ENCODE measurements at regions not wholly inside any gene's neighbourhood (a gene's known extent, or its start where the extent isn't known, plus 50 kb on each side); places are given as distances from the start of the nearest gene placed in this dataset.

DNA sequence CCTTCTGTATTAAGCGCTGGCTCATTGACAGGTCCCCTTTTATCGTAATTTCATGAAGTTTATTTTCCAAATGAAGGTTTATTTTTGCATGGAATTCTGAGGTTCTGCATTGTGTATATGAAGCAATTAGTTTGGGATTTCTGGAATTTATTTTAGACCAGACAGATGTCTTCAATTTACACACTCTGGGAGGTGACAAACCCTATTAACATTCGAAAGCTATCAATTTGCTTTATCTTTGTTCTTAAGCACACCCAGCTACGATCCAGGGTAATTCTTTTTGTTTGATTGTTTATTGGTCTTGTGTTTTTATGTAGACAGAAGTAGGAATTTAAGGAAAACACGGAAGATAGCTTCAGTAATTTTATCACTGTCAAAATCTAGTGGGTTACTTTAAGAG, 264.6 kb downstream of the HS3ST3A1 start:
- no peak overlapping the region for H3K9ac ChIP-seq (ENCODE audit: extremely low read depth, insufficient read length, low read length)
- 0 out of 2 replicates have a peak, but pooled peaks cover 2% of the 10 kb centered on the region for H3K4me1 ChIP-seq (ENCODE audit: insufficient read depth, low read length)
- H3K18ac ChIP-seq (ENCODE audit: insufficient read length, low read depth, low read length): no peak overlapping the region
- no peak overlapping the region for H4K91ac ChIP-seq (ENCODE audit: insufficient read length, low read depth, low read length)
- H3K23ac ChIP-seq (ENCODE audit: insufficient read length, low read depth, low read length): no peak overlapping the region
- H3K36me3 Mint-ChIP-seq (ENCODE audit: insufficient read depth in 1 of 3, low read depth in 3 of 3): no peaks in the 10 kb centered on the region; a peak in 1 of 7 replicates
- TF ChIP-seq CTCF (conservative IDR thresholded peaks at IDR 0.05): no peak
- no peak overlapping the region for H4K8ac ChIP-seq (replicated peaks; ENCODE audit: insufficient read length, low read depth, low read length)
- H4K20me1 ChIP-seq (ENCODE audit: control insufficient read depth, insufficient read depth, insufficient read length): no peaks in the 10 kb centered on the region
- H3T11ph ChIP-seq (ENCODE audit: low read length): no peak overlapping the region
- peaks cover 1% of the 10 kb centered on the region for H3K27me3 Mint-ChIP-seq (ENCODE audit: low read depth)
- no peak overlapping the region for H2BK15ac ChIP-seq (ENCODE audit: low read depth, low read length)
- H2BK20ac ChIP-seq (ENCODE audit: low read depth, low read length, poor library complexity, severe bottlenecking): no peak overlapping the region
- H3K14ac ChIP-seq (ENCODE audit: insufficient read depth, low read length): no peak overlapping the region
- H3K4me1 Mint-ChIP-seq: peaks cover 23 to 28% of the 10 kb centered on the region in 2 experiments
- H2AFZ ChIP-seq (ENCODE audit: low read length): no peak overlapping the region
- no peaks in the 10 kb centered on the region for H3K27me3 ChIP-seq (ENCODE audit: insufficient read depth, low read length)
- no peaks in the 10 kb centered on the region for H3K9me3 ChIP-seq (ENCODE audit: control insufficient read depth, low read depth, low read length)
- H2BK12ac ChIP-seq (ENCODE audit: insufficient read length, low read depth, low read length): no peak overlapping the region
- no peak overlapping the region for H2BK120ac ChIP-seq (ENCODE audit: low read depth, low read length, poor library complexity, severe bottlenecking)
- H3K4me2 ChIP-seq (ENCODE audit: insufficient read depth, insufficient read length, low read length): no peak overlapping the region
- no peak overlapping the region for H3K56ac ChIP-seq (ENCODE audit: insufficient read length, low read depth, low read length)
- H3K79me2 ChIP-seq (ENCODE audit: insufficient read depth, low read length): no peaks in the 10 kb centered on the region
- no CpG with 5 or more reads among the region's 5 CpGs for whole genome bisulfite sequencing (ENCODE audit: extremely low coverage, insufficient read length, low lambda C conversion rate)
- H2BK5ac ChIP-seq (ENCODE audit: insufficient read length, low read length): no peak overlapping the region
- H2AK5ac ChIP-seq (ENCODE audit: insufficient read length, low read length): no peak overlapping the region
- no peak overlapping the region for H3K27ac Mint-ChIP-seq
- no peak for DNase-seq
- H3K4me3 Mint-ChIP-seq: peak overlapping the region in 1 of 2 experiments; percentile 24; a peak in 2 of 5 replicates
- H3K4ac ChIP-seq (ENCODE audit: low read depth, low read length): no peak overlapping the region
- no peaks in the 10 kb centered on the region for H3K23me2 ChIP-seq (ENCODE audit: insufficient read length, low read depth, low read length, poor library complexity, severe bottlenecking)
- no peaks in the 10 kb centered on the region for H3K9me3 Mint-ChIP-seq
- no peak overlapping the region for H4K5ac ChIP-seq (ENCODE audit: insufficient read length, low read depth, low read length)
- H3K79me1 ChIP-seq (ENCODE audit: insufficient read depth, low read depth, low read length, poor library complexity, severe bottlenecking): no peaks in the 10 kb centered on the region
- H3K27ac ChIP-seq (ENCODE audit: insufficient read length, low read depth, low read length): no peak overlapping the region

All from H9 (cell line).